Bronchial epithelial cell (primary cell): ENCODE measurements at regions not wholly inside any gene's neighbourhood (a gene's known extent, or its start where the extent isn't known, plus 50 kb on each side); places are given as distances from the start of the nearest gene placed in this dataset.

ENCODE experiments used
- DNase-seq: peaks from one replicate; pipeline ENCODE4 v3.0.0-alpha.2; 2010; ENCODE audit warnings: low read depth
- FAIRE-seq: peaks from 2 replicates; lab custom pipeline; 2011; peaks lifted over from hg19 to GRCh38; lab: Jason Lieb, UNC
- H3K27me3 ChIP-seq: 2 replicates; pipeline ENCODE4 v1.5.1; 2011; ENCODE audit warnings: low read length; ENCODE audit not compliant: control insufficient read depth, insufficient read depth
- H3K36me3 ChIP-seq: 2 replicates; pipeline ENCODE4 v1.5.1; 2011; ENCODE audit warnings: low read length; ENCODE audit not compliant: control insufficient read depth, insufficient read depth
- H3K4me3 ChIP-seq: 2 replicates; pipeline ENCODE4 v1.5.1; 2011; ENCODE audit warnings: mild to moderate bottlenecking, low read depth, low read length, control low read depth
- CTCF ChIP-seq: IDR thresholded peaks from 2 replicates; pipeline ENCODE4 v1.5.1; 2011; ENCODE audit warnings: mild to moderate bottlenecking, moderate library complexity, low read length, control low read depth, inconsistent platforms; ENCODE audit not compliant: insufficient read depth, severe bottlenecking

- H3K27me3 ChIP-seq: no peaks in the 10 kb centered on the region
- FAIRE-seq (no peak), DNase-seq (no peak)
- no peaks in the 10 kb centered on the region for H3K36me3 ChIP-seq
- H3K4me3 ChIP-seq: no peak overlapping the region
- TF ChIP-seq CTCF: no peak
These were observed 119.8 kb downstream of the MGST1 start for GRCh38 chr12:16467272-16467671.

GRCh38 chr12:16472631-16473030 is 125.2 kb downstream of the MGST1 start:
- Histone ChIP-seq H3K27me3 (no peaks in the 10 kb centered on the region), H3K4me3 (no peak overlapping the region), H3K36me3 (no peaks in the 10 kb centered on the region)
- TF ChIP-seq CTCF: no peak
- FAIRE-seq (no peak), DNase-seq (peak; percentile 45)

- FAIRE-seq (no peak), DNase-seq (peak; percentile 80)
- no peak overlapping the region for H3K4me3 ChIP-seq
- no peaks in the 10 kb centered on the region for H3K27me3 ChIP-seq
- no peaks in the 10 kb centered on the region for H3K36me3 ChIP-seq
- no peak for TF ChIP-seq CTCF
These were observed 126.3 kb downstream of the MGST1 start for GRCh38 chr12:16473610-16474326.

GRCh38 chr12:16474801-16475200 is 127.4 kb downstream of the MGST1 start:
- no peak for TF ChIP-seq CTCF
- FAIRE-seq: no peak

GRCh38 chr12:16475521-16475920 is 128.1 kb downstream of the MGST1 start:
- no peak for FAIRE-seq
- H3K4me3 ChIP-seq: no peak overlapping the region
- no peak for DNase-seq
- TF ChIP-seq CTCF: no peak
- H3K36me3 ChIP-seq: no peaks in the 10 kb centered on the region
- no peaks in the 10 kb centered on the region for H3K27me3 ChIP-seq

More at GRCh38 chr12:16474801-16475200, 127.4 kb downstream of the MGST1 start:
- DNase-seq: no peak
- Histone ChIP-seq H3K27me3 (no peaks in the 10 kb centered on the region), H3K36me3 (no peaks in the 10 kb centered on the region), H3K4me3 (no peak overlapping the region)

- H3K4me3 ChIP-seq: no peak overlapping the region
- TF ChIP-seq CTCF: no peak
These were observed 123.2 kb downstream of the LMO3 start for GRCh38 chr12:16482726-16483125.

More at GRCh38 chr12:16482726-16483125, 123.2 kb downstream of the LMO3 start:
- FAIRE-seq: no peak
- no peaks in the 10 kb centered on the region for H3K36me3 ChIP-seq
- H3K27me3 ChIP-seq: no peaks in the 10 kb centered on the region
- no peak for DNase-seq
